Left kidney (tissue), 1 donor: ENCODE measurements at regions not wholly inside any gene's neighbourhood (a gene's known extent, or its start where the extent isn't known, plus 50 kb on each side); places are given as distances from the start of the nearest gene placed in this dataset.

Experiments used
- DNase-seq: peaks from one replicate; pipeline ENCODE4 v3.0.0-alpha.2; 2013

- no peak for DNase-seq
Measured at GRCh38 chr5:167871091-167871490, 420.4 kb upstream of the WWC1 start.

GRCh38 chr5:167872791-167873190 lies 418.7 kb upstream of the WWC1 start:
- no peak for DNase-seq

GRCh38 chr5:167877114-167877722 lies 414.2 kb upstream of the WWC1 start:
- no peak for DNase-seq

GRCh38 chr5:167877924-167878323 lies 413.5 kb upstream of the WWC1 start:
- DNase-seq, result no peak

- DNase-seq, result no peak
Measured at GRCh38 chr5:167880420-167880819, 411.0 kb upstream of the WWC1 start.

GRCh38 chr5:167881041-167881440 lies 410.4 kb upstream of the WWC1 start:
- DNase-seq, result no peak

GRCh38 chr5:167886196-167886595 lies 405.2 kb upstream of the WWC1 start:
- no peak for DNase-seq

- DNase-seq, result no peak
Measured at GRCh38 chr5:167888393-167888792, 403.1 kb upstream of the WWC1 start.

GRCh38 chr5:167889276-167889675 lies 402.2 kb upstream of the WWC1 start:
- no peak for DNase-seq

- no peak for DNase-seq
Measured at GRCh38 chr5:167892352-167893115, 398.9 kb upstream of the WWC1 start.

GRCh38 chr5:167893271-167893670 lies 398.2 kb upstream of the WWC1 start:
- no peak for DNase-seq

GRCh38 chr5:167894631-167895472 lies 396.6 kb upstream of the WWC1 start:
- DNase-seq, result no peak

GRCh38 chr5:167895899-167896659 lies 395.4 kb upstream of the WWC1 start:
- DNase-seq, result no peak

GRCh38 chr5:167896814-167897213 lies 394.6 kb upstream of the WWC1 start:
- no peak for DNase-seq

GRCh38 chr5:167897371-167897770 lies 394.1 kb upstream of the WWC1 start:
- DNase-seq, result no peak

- no peak for DNase-seq
Measured at GRCh38 chr5:167898361-167899042, 392.9 kb upstream of the WWC1 start.

- DNase-seq, result no peak
Measured at GRCh38 chr5:167899490-167900070, 391.9 kb upstream of the WWC1 start.

GRCh38 chr5:167900340-167900935 lies 391.0 kb upstream of the WWC1 start:
- DNase-seq, result no peak

GRCh38 chr5:167902298-167902697 lies 389.1 kb upstream of the WWC1 start:
- no peak for DNase-seq

- no peak for DNase-seq
Measured at GRCh38 chr5:167903243-167903642, 388.2 kb upstream of the WWC1 start.

- no peak for DNase-seq
Measured at GRCh38 chr5:167903659-167904058, 387.8 kb upstream of the WWC1 start.
